NCI-H526 (cell line): ENCODE measurements at regions not wholly inside any gene's neighbourhood (a gene's known extent, or its start where the extent isn't known, plus 50 kb on each side); places are given as distances from the start of the nearest gene placed in this dataset.
"Not testable (repeated sequence)": the region's sequence is repeated elsewhere in the genome, so short reads cannot be mapped to it uniquely, and the experiment has no call there.

ENCODE experiments used
- DNase-seq, 2 experiments: peaks; one replicate each; lab custom pipeline; 2025; lab: John Stamatoyannopoulos, UW

DNA sequence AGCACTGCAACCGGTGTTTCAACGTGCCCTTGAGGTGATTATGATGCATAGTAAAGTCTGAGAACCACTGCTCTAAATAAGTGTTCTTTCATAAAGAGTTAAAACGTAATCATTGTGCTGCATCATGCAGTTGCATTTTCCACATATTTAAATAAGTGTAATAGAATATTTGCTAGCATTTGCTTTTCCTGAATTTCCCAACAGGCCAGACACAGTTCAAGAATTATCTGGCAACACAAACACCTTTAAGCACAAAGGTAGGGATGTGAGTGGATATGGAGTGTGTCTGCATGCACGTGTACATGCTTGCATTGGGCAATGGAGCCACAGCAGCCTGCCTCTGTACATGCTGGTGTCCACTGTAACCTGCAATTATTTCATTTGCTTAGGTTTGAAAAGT lies 193.6 kb upstream of the PIK3R1 start:
- no peak for DNase-seq

DNA sequence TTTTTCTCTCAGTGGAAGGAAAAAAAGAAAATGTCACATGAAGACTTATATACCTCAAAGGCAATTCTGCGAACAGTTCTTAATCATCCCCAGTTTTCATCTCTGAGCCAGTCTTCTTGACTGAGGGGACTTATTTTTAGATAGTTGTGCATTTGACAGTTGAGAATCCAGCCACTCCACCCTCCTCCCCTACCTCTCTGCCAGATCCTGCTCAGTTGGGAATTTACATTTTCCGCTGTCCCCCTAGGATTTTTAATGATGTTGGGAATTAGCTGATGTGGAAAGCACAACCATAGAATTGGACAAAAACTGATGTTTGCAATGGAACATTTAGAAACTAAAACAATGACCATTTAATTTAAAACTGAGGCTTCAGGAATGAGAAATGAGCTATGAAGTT lies 194.3 kb upstream of the PIK3R1 start:
- no peak for DNase-seq

DNA sequence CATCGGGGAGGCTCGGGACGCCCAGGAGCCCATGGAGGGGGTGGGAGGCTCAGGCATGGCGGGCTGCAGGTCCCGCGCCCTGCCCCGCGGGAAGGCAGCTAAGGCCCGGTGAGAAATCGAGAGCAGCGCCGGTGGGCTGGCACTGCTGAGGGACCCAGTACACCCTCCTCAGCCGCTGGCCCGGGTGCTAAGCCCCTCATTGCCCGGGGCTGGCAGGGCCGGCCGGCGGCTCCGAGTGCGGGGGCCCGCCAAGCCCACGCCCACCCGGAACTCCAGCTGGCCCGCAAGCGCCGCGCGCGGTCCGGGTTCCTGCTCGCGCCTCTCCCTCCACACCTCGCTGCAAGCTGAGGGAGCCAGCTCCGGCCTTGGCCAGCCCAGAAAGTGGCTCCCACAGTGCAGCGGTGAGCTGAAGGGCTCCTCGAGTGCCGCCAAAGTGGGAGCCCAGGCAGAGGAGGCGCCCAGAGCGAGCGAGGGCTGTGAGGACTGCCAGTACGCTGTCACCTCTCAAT lies 195.0 kb upstream of the PIK3R1 start:
- not testable (repeated sequence) for DNase-seq

DNA sequence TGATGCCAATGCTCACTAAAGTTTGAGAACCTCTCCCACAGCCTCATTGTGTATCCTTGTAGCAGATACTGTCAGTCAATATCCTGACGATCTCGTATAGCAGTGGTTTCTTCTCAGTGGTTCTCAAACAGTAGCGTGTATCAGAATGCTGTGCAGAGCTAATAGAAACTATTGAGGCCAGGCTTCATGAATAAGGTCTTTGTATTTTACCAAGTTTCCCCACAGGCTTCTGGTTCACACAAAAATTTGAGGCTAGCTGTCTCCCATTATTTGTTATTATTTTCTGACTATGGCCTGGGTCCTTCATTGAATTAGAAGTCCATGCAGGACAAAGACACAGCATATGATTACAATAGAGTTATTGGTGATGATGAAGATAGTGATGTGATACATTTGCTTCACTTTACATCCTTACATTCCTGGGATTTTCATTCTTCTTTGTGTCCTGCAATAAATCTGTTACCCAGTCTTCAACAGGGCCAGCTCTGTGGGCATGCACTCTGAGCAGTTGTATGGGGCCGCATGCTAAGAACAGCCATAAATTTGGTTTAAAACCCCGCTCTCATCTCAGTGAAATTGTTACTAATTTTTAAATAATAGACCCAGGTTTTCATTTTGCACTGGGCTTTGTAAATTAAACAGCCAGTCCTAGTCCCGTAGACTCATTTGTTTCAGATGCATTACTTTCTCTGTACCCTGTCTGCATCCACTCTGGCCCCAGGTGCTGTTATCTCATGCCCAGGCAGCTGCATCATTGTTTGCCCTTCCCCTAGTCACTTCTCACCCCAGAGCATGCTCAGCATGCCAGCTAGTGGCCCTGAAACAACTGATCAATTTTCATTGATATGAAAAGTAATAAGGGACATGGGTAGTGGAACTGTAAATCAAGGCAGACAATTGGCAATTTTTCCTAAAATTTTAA lies 199.9 kb upstream of the PIK3R1 start:
- DNase-seq = no peak

DNA sequence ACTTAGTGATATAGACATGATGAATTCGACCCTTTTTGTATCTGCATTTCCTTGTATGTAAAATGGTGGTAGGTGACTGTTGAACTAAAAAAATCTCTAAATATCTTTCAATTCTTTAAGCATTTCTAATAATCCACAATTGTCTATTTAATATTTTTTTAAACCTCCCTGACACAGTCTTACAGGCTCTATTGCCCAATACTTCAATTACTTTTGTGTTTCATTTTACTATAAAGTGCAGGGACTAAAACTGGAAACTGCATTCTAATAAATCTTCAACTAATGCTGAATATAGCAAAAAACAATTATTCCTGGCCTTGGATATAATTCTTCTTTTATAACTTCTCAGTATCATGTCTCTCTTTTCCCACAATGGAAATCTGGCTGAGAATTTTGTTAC lies 202.7 kb upstream of the PIK3R1 start:
- DNase-seq = no peak

DNA sequence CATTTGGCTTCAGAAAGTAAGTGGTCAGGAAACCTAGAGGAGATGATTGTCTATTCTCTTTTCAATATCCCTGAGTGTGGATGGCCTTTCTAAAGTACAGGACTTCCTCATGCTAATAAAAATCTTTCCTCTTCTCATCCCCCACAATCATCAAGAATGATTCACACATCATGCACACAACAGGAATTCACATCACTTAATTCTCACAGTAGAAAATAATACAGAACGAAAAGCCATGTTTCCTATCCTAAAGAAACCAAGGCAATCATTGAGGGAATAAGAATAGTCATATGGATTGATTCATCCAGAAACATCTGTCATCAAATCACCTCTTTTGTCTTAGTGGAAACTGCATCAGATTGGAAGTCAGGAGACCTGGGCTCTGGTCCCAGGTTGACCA lies 203.1 kb upstream of the PIK3R1 start:
- DNase-seq = no peak

DNA sequence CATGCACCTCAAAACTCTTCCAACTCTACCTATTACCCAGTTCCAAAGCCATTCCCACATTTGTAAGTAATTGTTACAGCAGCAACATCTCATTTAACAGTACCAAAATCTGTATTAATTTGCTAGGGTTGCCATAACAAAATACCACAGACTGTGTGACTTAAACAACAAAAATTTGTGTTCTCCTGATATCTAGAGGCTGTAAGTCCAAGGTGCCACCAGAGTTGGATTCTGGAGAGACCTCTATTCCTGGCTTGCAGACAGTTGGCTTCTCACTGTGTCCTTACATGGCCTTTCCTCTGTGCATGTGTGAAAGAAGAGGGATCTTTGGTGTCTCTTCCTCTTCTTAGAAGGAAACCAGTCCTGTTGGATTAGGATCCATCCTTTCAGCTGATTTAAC lies 203.8 kb upstream of the PIK3R1 start:
- DNase-seq = no peak

DNA sequence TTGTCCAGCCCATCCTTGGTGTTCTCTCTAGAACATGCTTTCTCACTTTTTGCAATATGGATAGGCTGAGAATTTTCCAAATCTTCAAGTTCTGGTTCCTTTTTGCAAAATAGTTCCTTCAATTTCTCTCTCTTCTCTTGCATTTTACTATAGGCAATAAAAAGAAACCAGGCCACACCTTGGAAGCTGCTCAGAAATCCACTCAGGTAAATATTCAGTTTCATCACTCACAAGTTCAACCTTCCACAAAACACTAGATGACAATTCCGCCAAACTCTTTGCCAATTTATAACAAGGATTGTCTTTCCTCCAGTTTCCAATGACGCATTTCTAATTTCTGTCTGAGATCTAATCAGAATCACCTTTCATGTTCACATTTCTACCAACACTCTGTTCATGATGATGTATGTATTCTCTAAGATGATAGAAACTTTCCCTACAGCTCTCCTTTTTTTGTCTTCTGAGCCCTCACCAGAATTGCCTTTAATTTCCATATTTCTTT lies 204.2 kb upstream of the PIK3R1 start:
- DNase-seq = no peak

DNA sequence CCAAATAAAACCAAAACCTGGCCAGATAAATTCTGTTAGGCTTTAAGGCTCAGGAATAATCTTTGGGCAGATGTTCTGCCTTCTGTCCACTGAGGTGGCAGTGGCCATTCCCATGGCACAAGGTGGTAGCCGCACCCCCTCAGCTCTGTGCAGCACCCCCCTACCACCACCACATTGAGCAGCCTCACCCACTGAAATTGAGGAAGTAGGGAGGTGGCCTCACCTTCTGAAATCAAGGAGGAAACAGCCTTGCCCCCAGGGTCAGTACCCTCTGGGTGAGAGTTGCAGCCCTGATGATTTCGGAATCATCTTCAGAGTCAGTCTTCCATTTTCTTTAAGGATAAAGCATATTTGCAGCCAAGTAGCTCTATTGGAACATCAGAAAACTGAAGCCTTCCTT lies 204.8 kb upstream of the PIK3R1 start:
- no peak for DNase-seq

DNA sequence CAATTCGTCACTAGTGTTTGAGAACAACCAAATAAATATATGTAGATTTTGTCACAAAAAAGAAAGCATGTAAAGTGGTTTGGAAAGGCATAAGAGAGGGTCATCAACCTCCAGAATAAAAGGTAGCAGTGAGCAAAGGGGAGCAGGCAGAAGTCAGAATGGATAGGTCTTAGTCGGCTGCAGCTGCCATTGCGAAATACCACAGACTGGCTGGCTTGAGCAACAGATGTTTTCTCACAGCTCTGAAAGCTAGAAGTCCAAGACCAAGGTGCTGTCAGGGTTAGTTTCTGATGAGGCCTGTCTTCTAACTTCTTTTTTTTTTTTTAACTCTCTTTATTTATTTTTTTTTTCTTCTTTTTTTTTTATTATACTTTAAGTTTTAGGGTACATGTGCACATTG lies 208.1 kb upstream of the PIK3R1 start:
- DNase-seq = no peak

DNA sequence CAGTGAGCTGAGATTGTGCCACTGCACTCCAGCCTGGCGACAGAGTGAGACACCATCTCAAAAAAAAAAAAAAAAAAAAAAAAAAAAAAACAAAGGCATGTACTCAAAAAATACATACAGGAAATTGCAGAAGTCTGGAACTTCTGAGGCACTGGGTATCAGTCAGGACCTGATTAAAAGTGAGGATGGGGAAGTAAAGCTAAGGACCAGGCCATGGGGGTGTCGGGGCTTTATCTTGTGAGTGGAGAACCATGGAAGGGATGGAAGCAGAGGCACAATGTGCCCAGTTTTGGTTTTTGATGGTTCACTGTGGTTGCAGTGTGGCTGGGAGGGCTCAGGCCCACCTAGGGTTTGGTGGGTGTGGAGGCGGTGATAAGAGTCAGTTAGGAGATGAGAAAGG lies 212.7 kb upstream of the PIK3R1 start:
- no peak for DNase-seq

DNA sequence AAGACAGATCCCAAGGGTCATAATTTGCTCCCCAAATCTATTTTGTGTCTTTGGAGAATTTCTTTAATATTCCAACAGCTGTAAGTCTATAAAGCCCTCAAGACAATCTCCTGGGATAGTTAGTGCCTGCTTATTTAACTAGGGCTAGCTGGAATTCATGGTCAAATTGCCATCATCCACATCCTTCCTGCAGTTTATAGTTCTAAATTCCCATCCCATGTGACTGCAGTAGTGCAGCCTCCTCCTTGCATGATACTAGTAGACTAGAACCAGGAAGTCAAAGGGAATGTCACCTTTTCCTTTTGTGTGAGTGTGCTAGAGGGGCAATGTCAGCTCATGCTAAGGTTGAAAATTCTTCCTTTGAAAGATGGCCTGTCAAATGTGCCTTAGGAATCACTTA lies 214.8 kb upstream of the PIK3R1 start:
- DNase-seq = no peak

DNA sequence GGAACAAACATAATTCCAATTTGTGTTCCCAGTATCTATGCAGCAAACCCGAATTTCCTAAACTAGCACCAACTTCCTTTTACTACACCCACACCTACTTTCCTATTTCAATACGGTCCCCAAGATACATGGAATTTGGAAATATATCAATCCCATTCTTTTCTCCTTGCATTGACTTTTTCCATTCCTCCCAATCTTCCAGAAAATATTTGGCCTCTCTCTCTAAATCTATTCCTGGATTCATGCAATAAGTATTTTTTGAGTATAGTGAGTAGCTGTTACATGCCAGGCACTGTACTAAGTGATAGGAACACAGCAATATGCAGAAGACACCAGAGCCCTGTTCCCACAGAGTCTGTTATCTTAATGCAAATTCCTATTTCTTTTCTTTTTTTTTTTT lies 216.2 kb upstream of the PIK3R1 start:
- no peak for DNase-seq

DNA sequence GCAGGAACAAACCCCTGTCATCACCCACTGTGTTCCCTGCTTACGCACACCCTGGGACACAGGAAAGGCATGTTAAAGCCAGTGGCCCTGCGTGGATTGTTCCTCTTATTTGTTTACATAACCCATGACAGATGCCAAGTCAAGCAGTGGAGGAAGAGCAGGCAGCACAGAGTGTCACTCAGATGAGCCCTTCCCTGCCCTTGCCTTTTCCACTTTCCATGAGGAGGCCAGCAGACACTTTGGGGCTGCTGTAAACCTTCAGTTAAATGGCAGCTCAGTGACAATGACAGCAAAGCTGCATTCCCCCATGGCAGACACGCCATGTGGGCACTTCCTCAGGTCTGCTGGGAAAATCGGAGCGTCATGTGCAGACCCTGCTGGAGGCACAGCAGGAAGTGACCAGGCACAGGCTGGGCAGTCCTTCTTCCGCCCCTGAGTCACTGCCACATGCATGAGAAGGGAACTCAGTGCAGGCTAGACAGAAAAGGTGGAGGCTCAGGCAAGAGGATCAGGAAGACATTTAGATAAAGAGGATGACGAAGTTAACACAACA lies 216.8 kb upstream of the PIK3R1 start:
- no peak for DNase-seq

DNA sequence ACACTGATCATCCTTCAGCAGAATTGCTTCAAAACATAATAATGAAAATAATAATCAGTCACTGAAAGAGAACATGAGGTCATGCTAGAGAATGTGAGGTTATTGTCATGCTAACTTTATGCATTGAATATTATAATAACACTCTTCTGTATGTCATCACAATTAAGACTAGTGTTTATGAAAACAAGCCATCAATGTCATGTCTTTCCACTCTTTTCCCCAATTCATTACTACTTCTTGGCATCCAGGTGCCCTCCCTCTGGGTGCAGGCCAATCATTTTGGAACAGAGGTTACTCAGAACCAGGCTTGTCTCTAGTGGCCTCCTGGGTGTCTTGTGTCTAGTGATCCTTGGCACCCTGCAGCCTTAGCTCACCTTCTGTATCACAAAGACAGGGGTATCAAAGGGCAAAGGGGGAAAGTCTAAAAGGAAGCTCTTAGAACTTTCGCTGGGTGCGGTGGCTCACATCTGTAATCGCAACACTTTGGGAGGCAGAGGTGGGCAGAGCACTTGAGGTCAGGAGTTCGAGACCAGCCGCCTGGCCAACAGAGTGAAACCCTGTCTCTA lies 217.6 kb upstream of the PIK3R1 start:
- DNase-seq = no peak

DNA sequence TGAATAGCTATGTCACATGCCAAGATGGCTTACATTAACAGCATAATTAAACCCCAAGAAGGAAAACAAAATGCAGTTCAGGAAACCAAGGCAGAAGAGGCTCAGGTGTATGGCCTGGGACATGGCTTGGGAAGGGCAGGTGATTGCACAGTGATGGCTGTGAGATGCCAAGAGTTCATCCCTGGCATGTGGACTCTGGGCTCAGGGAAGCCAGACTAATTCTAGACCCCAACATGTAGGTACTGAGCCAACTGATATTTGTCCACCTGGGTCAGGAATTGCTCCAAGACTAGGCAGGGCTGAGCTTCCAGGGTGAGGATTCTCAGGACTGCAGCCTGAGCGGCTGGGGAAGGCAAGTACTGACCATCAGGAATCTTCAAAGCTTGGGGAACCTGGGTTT lies 218.4 kb upstream of the PIK3R1 start:
- DNase-seq = no peak

DNA sequence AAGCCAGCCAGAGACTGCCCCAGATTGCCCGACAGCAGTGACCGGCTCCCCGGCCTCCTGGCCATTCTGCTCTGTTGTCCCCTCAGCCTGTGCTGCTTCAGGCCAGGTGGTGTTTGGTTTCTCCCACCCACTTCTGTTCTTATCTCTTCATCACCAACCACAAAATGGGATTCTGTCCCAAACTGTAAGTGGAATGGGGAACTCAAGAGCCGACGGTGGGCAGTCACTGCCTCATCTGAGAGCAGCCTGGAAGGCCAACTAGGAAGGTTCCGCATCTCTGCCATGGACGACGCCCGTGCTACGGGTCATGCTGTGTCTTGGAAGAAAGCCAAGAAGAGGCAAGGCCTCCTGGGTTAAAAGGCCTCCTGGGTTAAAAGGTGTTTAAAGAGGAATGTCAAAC lies 219.0 kb upstream of the PIK3R1 start:
- no peak for DNase-seq

DNA sequence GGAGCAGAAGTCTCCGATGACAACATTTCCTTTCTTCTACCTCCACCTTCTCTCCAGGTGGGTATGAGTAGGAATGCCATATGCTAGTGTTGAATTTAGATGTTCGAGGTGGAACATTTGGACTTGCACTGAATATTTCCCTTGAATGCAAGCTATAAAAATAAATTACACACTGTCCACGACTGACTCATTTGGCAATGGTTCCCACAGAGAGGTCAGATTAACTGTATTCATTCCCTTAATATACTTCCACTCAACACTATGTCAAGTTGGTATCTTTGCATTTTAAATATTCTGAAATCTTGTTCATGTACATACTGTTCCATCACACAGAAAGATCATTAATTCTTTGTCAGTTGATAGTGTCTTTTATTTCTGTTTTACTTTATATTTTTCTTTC lies 222.6 kb upstream of the PIK3R1 start:
- no peak for DNase-seq

DNA sequence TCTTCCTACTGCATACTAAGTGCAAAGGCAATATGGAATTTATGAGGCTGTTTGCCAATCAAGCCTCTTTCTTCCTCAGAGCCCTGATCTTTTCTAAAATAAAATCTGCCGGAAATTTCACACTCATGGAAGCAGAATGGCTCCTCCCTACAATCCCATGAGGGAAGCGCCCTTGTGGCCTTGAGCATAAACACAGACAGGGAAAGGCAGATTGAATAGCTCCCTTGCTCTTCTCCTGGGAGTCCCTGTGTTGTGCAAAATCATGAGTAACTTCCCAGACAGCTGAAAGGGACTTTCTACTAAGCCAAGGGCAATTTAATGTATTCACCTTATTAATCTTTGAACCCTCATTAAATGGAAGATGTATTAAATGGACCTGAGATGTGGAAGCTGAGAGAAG lies 226.1 kb upstream of the PIK3R1 start:
- DNase-seq = no peak

DNA sequence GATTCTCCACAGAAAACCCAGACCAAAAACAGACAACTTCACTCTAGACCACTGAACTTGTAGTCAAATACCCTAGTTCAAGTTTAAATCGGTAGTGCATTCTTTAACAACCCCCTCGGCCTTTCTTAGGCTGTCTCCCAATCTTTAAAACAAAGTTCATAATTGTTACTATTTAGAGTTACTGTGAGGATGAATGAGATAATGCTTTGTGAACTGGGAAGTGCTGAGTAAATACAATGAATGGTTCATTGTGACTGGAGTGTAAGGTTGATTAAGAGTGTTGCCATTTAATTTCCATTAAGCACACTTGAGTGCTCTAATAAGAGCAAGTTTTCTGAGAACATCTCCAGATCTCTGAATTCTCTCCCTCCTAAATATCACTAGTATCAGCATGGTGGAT lies 228.8 kb upstream of the PIK3R1 start:
- DNase-seq = no peak

DNA sequence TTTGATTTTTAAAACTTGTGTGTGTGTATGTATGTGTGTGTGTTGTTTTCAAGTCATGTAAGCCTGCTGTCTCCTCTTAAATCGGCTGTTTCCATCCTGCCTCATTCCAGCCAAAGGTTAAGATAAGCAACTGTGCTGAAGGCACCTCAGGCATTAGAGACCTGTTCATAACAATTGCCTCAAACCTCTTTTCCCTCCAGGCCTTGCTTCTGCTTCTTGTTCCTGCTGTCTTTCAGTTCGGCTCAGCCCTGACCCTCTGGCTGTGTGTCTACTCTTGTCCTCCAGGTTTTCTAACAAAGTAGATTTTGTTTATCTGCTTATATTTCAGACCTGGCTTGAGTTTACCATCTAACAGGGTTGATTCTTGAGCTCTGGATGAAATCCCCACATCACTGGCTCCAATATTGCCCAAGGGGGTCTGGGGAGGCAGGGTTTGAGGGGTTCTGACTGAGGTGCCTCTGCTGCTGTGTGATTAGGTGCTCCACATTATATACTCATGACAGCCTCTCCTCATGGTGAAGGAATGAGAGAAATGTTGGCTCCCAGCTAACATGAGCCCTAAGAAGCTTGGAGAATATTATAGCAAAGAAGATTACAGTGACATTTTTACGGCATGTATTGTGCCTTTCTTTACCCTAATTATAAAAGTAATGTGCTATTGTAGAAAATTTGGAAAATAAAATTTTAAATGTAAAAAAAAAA lies 229.7 kb upstream of the PIK3R1 start:
- DNase-seq = no peak

DNA sequence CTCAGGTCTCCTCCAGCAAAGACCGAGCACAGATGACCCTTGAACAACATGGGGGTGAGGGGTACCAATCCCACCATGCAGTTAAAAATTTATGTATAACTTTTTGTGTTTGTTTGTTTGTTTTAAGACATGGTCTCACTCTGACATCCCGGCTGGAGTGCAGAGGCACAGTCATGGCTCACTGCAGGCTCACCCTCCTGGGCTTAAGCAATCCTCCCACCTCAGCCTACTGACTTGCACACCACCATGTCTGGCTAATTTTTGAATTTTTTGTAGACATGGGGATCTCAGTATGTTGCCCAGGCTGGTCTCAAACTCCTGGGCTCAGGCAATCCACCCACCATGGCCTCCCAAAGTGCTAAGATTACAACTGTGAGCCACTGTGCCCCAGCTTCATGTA lies 231.0 kb upstream of the PIK3R1 start:
- no peak for DNase-seq
